Activated CD8-positive, alpha-beta memory T cell treated with anti-CD3 and anti-CD28 coated beads, Interleukin-2, amount 50 U/mL, for 48 hours (primary cell): ENCODE measurements at regions not wholly inside any gene's neighbourhood (a gene's known extent, or its start where the extent isn't known, plus 50 kb on each side); places are given as distances from the start of the nearest gene placed in this dataset.
"Not testable (repeated sequence)": the region's sequence is repeated elsewhere in the genome, so short reads cannot be mapped to it uniquely, and the experiment has no call there.

Experiments used
- DNase-seq: peaks from one replicate; pipeline ENCODE4 v3.0.0-alpha.2; 2020

- DNase-seq: no peak
These were observed 2112.9 kb upstream of the WWC1 start for GRCh38 chr5:166178411-166179080.

GRCh38 chr5:166185185-166185584 lies 2106.3 kb upstream of the WWC1 start:
- no peak for DNase-seq

- no peak for DNase-seq
These were observed 2102.7 kb upstream of the WWC1 start for GRCh38 chr5:166188501-166189325.

GRCh38 chr5:166192696-166193095 lies 2098.7 kb upstream of the WWC1 start:
- DNase-seq: no peak

GRCh38 chr5:166195981-166196380 lies 2095.5 kb upstream of the WWC1 start:
- no peak for DNase-seq

GRCh38 chr5:166200532-166200931 lies 2090.9 kb upstream of the WWC1 start:
- no peak for DNase-seq

GRCh38 chr5:166211640-166212039 lies 2079.8 kb upstream of the WWC1 start:
- DNase-seq: no peak

GRCh38 chr5:166236327-166236726 lies 2055.1 kb upstream of the WWC1 start:
- DNase-seq: no peak

GRCh38 chr5:166240705-166241104 lies 2050.7 kb upstream of the WWC1 start:
- DNase-seq: no peak

- no peak for DNase-seq
These were observed 2045.9 kb upstream of the WWC1 start for GRCh38 chr5:166245556-166245955.

GRCh38 chr5:166251786-166252185 lies 2039.7 kb upstream of the WWC1 start:
- no peak for DNase-seq

- DNase-seq: no peak
These were observed 2033.8 kb upstream of the WWC1 start for GRCh38 chr5:166257661-166258060.

GRCh38 chr5:166262395-166262794 lies 2029.0 kb upstream of the WWC1 start:
- no peak for DNase-seq

GRCh38 chr5:166267907-166268306 lies 2023.5 kb upstream of the WWC1 start:
- DNase-seq: no peak

GRCh38 chr5:166270712-166271111 lies 2020.7 kb upstream of the WWC1 start:
- DNase-seq: no peak

- no peak for DNase-seq
These were observed 2015.4 kb upstream of the WWC1 start for GRCh38 chr5:166276006-166276405.

- DNase-seq: no peak
These were observed 2011.6 kb upstream of the WWC1 start for GRCh38 chr5:166279828-166280227.

- no peak for DNase-seq
These were observed 2010.0 kb upstream of the WWC1 start for GRCh38 chr5:166281433-166281832.

GRCh38 chr5:166282939-166283338 lies 2008.5 kb upstream of the WWC1 start:
- DNase-seq: no peak

- DNase-seq: no peak
These were observed 2006.1 kb upstream of the WWC1 start for GRCh38 chr5:166285361-166285760.

GRCh38 chr5:166286832-166287231 lies 2004.6 kb upstream of the WWC1 start:
- no peak for DNase-seq

- DNase-seq: no peak
These were observed 2003.6 kb upstream of the WWC1 start for GRCh38 chr5:166287866-166288265.

- not testable (repeated sequence) for DNase-seq
These were observed 1999.6 kb upstream of the WWC1 start for GRCh38 chr5:166291800-166292199.

GRCh38 chr5:166293892-166294291 lies 1997.6 kb upstream of the WWC1 start:
- DNase-seq: no peak

GRCh38 chr5:166302166-166302565 lies 1989.3 kb upstream of the WWC1 start:
- no peak for DNase-seq
